ENCODE measurements at regions not wholly inside any gene's neighbourhood (a gene's known extent, or its start where the extent isn't known, plus 50 kb on each side); places are given as distances from the start of the nearest gene placed in this dataset.
"Not testable (repeated sequence)": the region's sequence is repeated elsewhere in the genome, so short reads cannot be mapped to it uniquely, and the experiment has no call there.

GRCh38 chr18:42484648-42485047 is 529.6 kb downstream of the PIK3C3 start:
- no peak for DNase-seq

GRCh38 chr18:42486271-42486670 is 531.2 kb downstream of the PIK3C3 start:
- no peak for DNase-seq

GRCh38 chr18:42508683-42509296 is 553.8 kb downstream of the PIK3C3 start:
- DNase-seq = no peak

- DNase-seq = no peak
Observed at GRCh38 chr18:42509750-42510415, 554.8 kb downstream of the PIK3C3 start.

- no peak for DNase-seq
Observed at GRCh38 chr18:42510540-42510939, 555.5 kb downstream of the PIK3C3 start.

- no peak for DNase-seq
Observed at GRCh38 chr18:42513441-42513840, 558.4 kb downstream of the PIK3C3 start.

GRCh38 chr18:42514512-42514911 is 559.5 kb downstream of the PIK3C3 start:
- no peak for DNase-seq

GRCh38 chr18:42517896-42518295 is 562.9 kb downstream of the PIK3C3 start:
- DNase-seq = no peak

GRCh38 chr18:42518331-42518730 is 563.3 kb downstream of the PIK3C3 start:
- DNase-seq = not testable (repeated sequence)

GRCh38 chr18:42520138-42520537 is 565.1 kb downstream of the PIK3C3 start:
- no peak for DNase-seq

- DNase-seq = no peak
Observed at GRCh38 chr18:42525905-42526304, 570.9 kb downstream of the PIK3C3 start.

GRCh38 chr18:42527766-42528165 is 572.7 kb downstream of the PIK3C3 start:
- no peak for DNase-seq

- no peak for DNase-seq
Observed at GRCh38 chr18:42530276-42530675, 575.2 kb downstream of the PIK3C3 start.

- no peak for DNase-seq
Observed at GRCh38 chr18:42532119-42532518, 577.1 kb downstream of the PIK3C3 start.

- DNase-seq = no peak
Observed at GRCh38 chr18:42533009-42533575, 578.1 kb downstream of the PIK3C3 start.

GRCh38 chr18:42533616-42534015 is 578.6 kb downstream of the PIK3C3 start:
- DNase-seq = no peak

- DNase-seq = no peak
Observed at GRCh38 chr18:42534313-42534712, 579.3 kb downstream of the PIK3C3 start.

GRCh38 chr18:42536442-42536841 is 579.0 kb downstream of the RIT2 start:
- no peak for DNase-seq

- DNase-seq = no peak
Observed at GRCh38 chr18:42537291-42537690, 578.2 kb downstream of the RIT2 start.

- no peak for DNase-seq
Observed at GRCh38 chr18:42544901-42545300, 570.6 kb downstream of the RIT2 start.

GRCh38 chr18:42545825-42546224 is 569.7 kb downstream of the RIT2 start:
- DNase-seq = no peak

- no peak for DNase-seq
Observed at GRCh38 chr18:42548493-42548892, 567.0 kb downstream of the RIT2 start.

- no peak for DNase-seq
Observed at GRCh38 chr18:42549596-42549995, 565.9 kb downstream of the RIT2 start.

GRCh38 chr18:42552559-42552958 is 562.9 kb downstream of the RIT2 start:
- DNase-seq = not testable (repeated sequence)
